H9 (cell line): ENCODE measurements at regions not wholly inside any gene's neighbourhood (a gene's known extent, or its start where the extent isn't known, plus 50 kb on each side); places are given as distances from the start of the nearest gene placed in this dataset.

Experiments
- DNase-seq: peaks from one replicate; pipeline ENCODE4 v3.0.0-alpha.2; 2017
- H2AFZ ChIP-seq: one replicate; pipeline ENCODE4 v1.6.1; 2013; ENCODE audit warnings: mild to moderate bottlenecking, low read length, control low read depth, moderate library complexity
- H2AK5ac ChIP-seq: 2 replicates; pipeline ENCODE4 v1.6.1; 2013; ENCODE audit warnings: low read length, control low read depth, mixed read lengths; ENCODE audit not compliant: insufficient read length
- H2BK120ac ChIP-seq: one replicate; pipeline ENCODE4 v1.6.1; 2013; ENCODE audit warnings: low read depth, mild to moderate bottlenecking, low read length, control low read depth, inconsistent platforms; ENCODE audit not compliant: poor library complexity, severe bottlenecking
- H2BK12ac ChIP-seq: 2 replicates; pipeline ENCODE4 v1.6.1; 2013; ENCODE audit warnings: low read length, control low read depth, mixed read lengths, low read depth; ENCODE audit not compliant: insufficient read length
- H2BK15ac ChIP-seq: 2 replicates; pipeline ENCODE4 v1.6.1; 2013; ENCODE audit warnings: low read depth, low read length, control low read depth
- H2BK20ac ChIP-seq: one replicate; pipeline ENCODE4 v1.6.1; 2013; ENCODE audit warnings: low read depth, mild to moderate bottlenecking, low read length, control low read depth, inconsistent platforms; ENCODE audit not compliant: poor library complexity, severe bottlenecking
- H2BK5ac ChIP-seq: 2 replicates; pipeline ENCODE4 v1.6.1; 2013; ENCODE audit warnings: low read length, control low read depth, mixed read lengths; ENCODE audit not compliant: insufficient read length
- H3K14ac ChIP-seq: 2 replicates; pipeline ENCODE4 v1.6.1; 2013; ENCODE audit warnings: low read length, control low read depth; ENCODE audit not compliant: insufficient read depth
- H3K18ac ChIP-seq: 2 replicates; pipeline ENCODE4 v1.6.1; 2013; ENCODE audit warnings: low read depth, mild to moderate bottlenecking, mixed read lengths, low read length, control low read depth; ENCODE audit not compliant: insufficient read length
- H3K23ac ChIP-seq: 2 replicates; pipeline ENCODE4 v1.6.1; 2013; ENCODE audit warnings: low read length, control low read depth, mixed read lengths, low read depth; ENCODE audit not compliant: insufficient read length
- H3K23me2 ChIP-seq: 2 replicates; pipeline ENCODE4 v1.6.1; 2013; ENCODE audit warnings: low read depth, mild to moderate bottlenecking, mixed read lengths, low read length, control low read depth; ENCODE audit not compliant: insufficient read length, poor library complexity, severe bottlenecking
- H3K27ac ChIP-seq: 2 replicates; pipeline ENCODE4 v1.5.1; 2013; ENCODE audit warnings: low read length, control low read depth, mixed read lengths, low read depth; ENCODE audit not compliant: insufficient read length
- H3K27me3 ChIP-seq: 2 replicates; pipeline ENCODE4 v1.6.1; 2013; ENCODE audit warnings: low read length, control low read depth, inconsistent platforms; ENCODE audit not compliant: insufficient read depth
- H3K4ac ChIP-seq: 2 replicates; pipeline ENCODE4 v1.6.1; 2013; ENCODE audit warnings: low read depth, mild to moderate bottlenecking, control low read depth, inconsistent platforms, low read length, moderate library complexity
- H3K4me1 ChIP-seq: 2 replicates; pipeline ENCODE4 v1.6.1; 2013; ENCODE audit warnings: low read length, control low read depth, inconsistent platforms; ENCODE audit not compliant: insufficient read depth
- H3K4me2 ChIP-seq: 2 replicates; pipeline ENCODE4 v1.6.1; 2013; ENCODE audit warnings: low read length, control low read depth, mixed read lengths; ENCODE audit not compliant: insufficient read length, insufficient read depth
- H3K56ac ChIP-seq: 2 replicates; pipeline ENCODE4 v1.6.1; 2013; ENCODE audit warnings: low read depth, mild to moderate bottlenecking, mixed read lengths, low read length, control low read depth; ENCODE audit not compliant: insufficient read length
- H3K79me1 ChIP-seq: 2 replicates; pipeline ENCODE4 v1.6.1; 2013; ENCODE audit warnings: low read depth, mild to moderate bottlenecking, moderate library complexity, low read length, control low read depth, inconsistent platforms; ENCODE audit not compliant: insufficient read depth, poor library complexity, severe bottlenecking
- H3K79me2 ChIP-seq: 2 replicates; pipeline ENCODE4 v1.6.1; 2013; ENCODE audit warnings: low read length, control low read depth, inconsistent platforms; ENCODE audit not compliant: insufficient read depth
- H3K9ac ChIP-seq: 2 replicates; pipeline ENCODE4 v1.6.1; 2013; ENCODE audit warnings: low read length, control low read depth, mixed read lengths; ENCODE audit not compliant: insufficient read length; ENCODE audit errors: extremely low read depth
- H3K9me3 ChIP-seq: one replicate; pipeline ENCODE4 v1.6.1; 2013; ENCODE audit warnings: low read depth, low read length, inconsistent platforms; ENCODE audit not compliant: control insufficient read depth
- H3T11ph ChIP-seq: one replicate; pipeline ENCODE4 v1.6.1; 2013; ENCODE audit warnings: mild to moderate bottlenecking, low read length, control low read depth, inconsistent platforms
- H4K20me1 ChIP-seq: one replicate; pipeline ENCODE4 v1.6.1; 2013; ENCODE audit not compliant: control insufficient read depth, insufficient read length, insufficient read depth
- H4K5ac ChIP-seq: 2 replicates; pipeline ENCODE4 v1.6.1; 2013; ENCODE audit warnings: low read depth, mild to moderate bottlenecking, mixed read lengths, low read length, control low read depth; ENCODE audit not compliant: insufficient read length
- H4K8ac ChIP-seq: replicated peaks from 2 replicates; pipeline ENCODE4 v1.6.1; 2013; ENCODE audit warnings: low read length, control low read depth, mixed read lengths, low read depth; ENCODE audit not compliant: insufficient read length
- H4K91ac ChIP-seq: 2 replicates; pipeline ENCODE4 v1.6.1; 2013; ENCODE audit warnings: low read depth, mild to moderate bottlenecking, moderate library complexity, mixed read lengths, low read length, control low read depth; ENCODE audit not compliant: insufficient read length
- H3K27ac Mint-ChIP-seq, 3 experiments: 2 replicates in 2 of 3; 3 replicates in 1 of 3; pipeline ENCODE4 v1.8.0; 2020 to 2021; ENCODE audit warnings: mixed read lengths in 3 of 3, mild to moderate bottlenecking in 1 of 3, moderate library complexity in 1 of 3
- H3K27me3 Mint-ChIP-seq: 2 replicates; pipeline ENCODE4 v1.8.0; 2021; ENCODE audit warnings: low read depth, mild to moderate bottlenecking, moderate library complexity, mixed read lengths
- H3K36me3 Mint-ChIP-seq, 3 experiments: 2 replicates in 2 of 3; 3 replicates in 1 of 3; pipeline ENCODE4 v1.8.0; 2020 to 2021; ENCODE audit warnings: low read depth in 3 of 3, mixed read lengths in 3 of 3; ENCODE audit not compliant: insufficient read depth in 1 of 3
- H3K4me1 Mint-ChIP-seq, 2 experiments: 2 replicates each; pipeline ENCODE4 v1.8.0; 2020; ENCODE audit warnings: mixed read lengths in 2 of 2
- H3K4me3 Mint-ChIP-seq, 2 experiments: 2 replicates in 1 of 2; 3 replicates in 1 of 2; pipeline ENCODE4 v1.8.0; 2020 to 2021; ENCODE audit warnings: mild to moderate bottlenecking in 2 of 2, mixed read lengths in 2 of 2, moderate library complexity in 1 of 2
- H3K9me3 Mint-ChIP-seq, 2 experiments: 2 replicates in 1 of 2; 3 replicates in 1 of 2; pipeline ENCODE4 v1.8.0; 2020; ENCODE audit warnings: mild to moderate bottlenecking in 2 of 2, mixed read lengths in 2 of 2, moderate library complexity in 1 of 2
- CTCF ChIP-seq: fragments of 200-600 bp; sonication (generic); conservative IDR thresholded peaks from 3 replicates; pipeline ENCODE4 v1.8.0; 2021; ENCODE audit warnings: antibody characterized with exemption, mild to moderate bottlenecking
- WGBS: extraction: QIAGEN DNeasy Blood & Tissue Kit; methylation state at CpG from one replicate; pipeline ENCODE4 v1.1.7; 2013; ENCODE audit warnings: missing lambda C conversion rate, low lambda C conversion rate, mixed read lengths; ENCODE audit not compliant: insufficient read length; ENCODE audit errors: extremely low coverage; 5-methylcytosine and 5-hydroxymethylcytosine counted together

GRCh38 chr16:65373097-65373496, 251.2 kb upstream of the CDH11 start:
- Histone ChIP-seq H3K14ac (no peak overlapping the region), H3K4me1 (0 out of 2 replicates have a peak, but pooled peaks cover 5% of the 10 kb centered on the region), H4K8ac (no peak overlapping the region), H2BK5ac (no peak overlapping the region), H3K23ac (no peak overlapping the region), H4K20me1 (no peaks in the 10 kb centered on the region), H2BK20ac (no peak overlapping the region), H2BK12ac (no peak overlapping the region), H2AFZ (no peak overlapping the region), H3K27me3 (no peaks in the 10 kb centered on the region), H2BK120ac (no peak overlapping the region), H3K23me2 (no peaks in the 10 kb centered on the region), H3K4ac (no peak overlapping the region), H2AK5ac (no peak overlapping the region), H3K79me1 (no peaks in the 10 kb centered on the region), H3K9ac (no peak overlapping the region), H3K79me2 (no peaks in the 10 kb centered on the region), H3K4me2 (no peak overlapping the region), H3T11ph (no peak overlapping the region), H3K56ac (no peak overlapping the region), H4K91ac (no peak overlapping the region), H3K18ac (no peak overlapping the region), H3K9me3 (no peaks in the 10 kb centered on the region), H3K27ac (no peak overlapping the region), H4K5ac (no peak overlapping the region), H2BK15ac (no peak overlapping the region)
- Mint-ChIP-seq H3K36me3 (peaks cover 2 to 5% (median 3%) of the 10 kb centered on the region in 3 experiments; a peak in 3 of 7 replicates), H3K27ac (no peak overlapping the region; a peak in 1 of 7 replicates), H3K27me3 (no peaks in the 10 kb centered on the region), H3K4me1 (peaks cover 7 to 10% of the 10 kb centered on the region in 2 experiments), H3K4me3 (no peak overlapping the region), H3K9me3 (peaks cover 2 to 3% of the 10 kb centered on the region in 2 experiments; a peak in 3 of 5 replicates)
- no peak for DNase-seq
- TF ChIP-seq CTCF: no peak
- no CpG with 5 or more reads among the region's 3 CpGs for WGBS
